ENCODE measurements at regions not wholly inside any gene's neighbourhood (a gene's known extent, or its start where the extent isn't known, plus 50 kb on each side); places are given as distances from the start of the nearest gene placed in this dataset.

GRCh38 chr2:219939647-219940046, 312.2 kb downstream of the SLC4A3 start:
- H3K79me2 ChIP-seq (ENCODE audit: control insufficient read depth, insufficient read depth, low read length) = no peaks in the 10 kb centered on the region
- H2AFZ ChIP-seq (ENCODE audit: low read depth, low read length) = no peak overlapping the region
- H3K4me1 ChIP-seq (replicated peaks in 1 of 2; ENCODE audit: control insufficient read depth in 2 of 2, insufficient read depth in 2 of 2, low read length in 2 of 2) = no peaks in the 10 kb centered on the region
- no peaks in the 10 kb centered on the region for H3K9me3 ChIP-seq (replicated peaks; ENCODE audit: control insufficient read depth, insufficient read depth, low read depth, low read length)
- H3K9ac ChIP-seq (ENCODE audit: insufficient read depth in 1 of 2, low read depth in 2 of 2, low read length in 2 of 2) = no peak overlapping the region
- ChIA-PET CTCF (ENCODE audit: low intra/inter-chr PET ratio) (no interaction called here), POLR2A (interaction anchor here (1.1 kb wide), 1 partner anchor 21 kb away, joined by 3 read pairs; no protein-coding TSS in a partner anchor)
- WGBS (ENCODE audit: insufficient coverage, low coverage, missing lambda C conversion rate) = no CpG with 5 or more reads among the region's 1 CpG
- no peak overlapping the region for H3K4me2 ChIP-seq (ENCODE audit: insufficient read depth, low read length)
- no peaks in the 10 kb centered on the region for H4K20me1 ChIP-seq (replicated peaks; ENCODE audit: control insufficient read depth, insufficient read depth, low read length)
- intact Hi-C loops (cut with micrococcal nuclease) = no loop called here
- no peaks in the 10 kb centered on the region for H3K36me3 ChIP-seq (ENCODE audit: control insufficient read depth, insufficient read depth, low read length)
- no peak overlapping the region for H3K4me3 ChIP-seq
- DNase-seq (ENCODE audit: extremely low read depth in 1 of 4, low spot score in 3 of 4) (no peak), ATAC-seq (no peak), FAIRE-seq (no peak)
- in situ Hi-C loops (cut with MboI) = no loop called here
- no peak overlapping the region for H3K27ac ChIP-seq (ENCODE audit: extremely low read depth, low read depth, low read length)
- no peak for TF ChIP-seq ID3 (CRISPR knock-in tag; IDR thresholded peaks at IDR 0.05)
- TF ChIP-seq ID3 (tag; IDR thresholded peaks at IDR 0.05) = no peak
- TF ChIP-seq ZNF41 (CRISPR knock-in tag; conservative IDR thresholded peaks at IDR 0.05) = no peak
- no peak for TF ChIP-seq HES1 (IDR thresholded peaks at IDR 0.05; ENCODE audit: low read depth)
- no peak for TF ChIP-seq PHB2 (IDR thresholded peaks at IDR 0.05; ENCODE audit: low read depth)
- no peak for TF ChIP-seq ZNF408 (CRISPR knock-in tag; IDR thresholded peaks at IDR 0.05; ENCODE audit: low read depth)
- TF ChIP-seq SMARCA5 (IDR thresholded peaks at IDR 0.05) = no peak
- no peak for TF ChIP-seq SAFB (IDR thresholded peaks at IDR 0.05; ENCODE audit: borderline replicate concordance, low read depth, low read length)
- no peak for TF ChIP-seq E2F5 (CRISPR knock-in tag; IDR thresholded peaks at IDR 0.05)
- no peak for TF ChIP-seq E2F4 (CRISPR knock-in tag; IDR thresholded peaks at IDR 0.05; ENCODE audit: low read depth)
- TF ChIP-seq MAFK (IDR thresholded peaks at IDR 0.05; ENCODE audit: low read length) = no peak
- no peak for TF ChIP-seq RHOXF2B (CRISPR knock-in tag; conservative IDR thresholded peaks at IDR 0.05)
- no peak for TF ChIP-seq IRF2 (CRISPR knock-in tag; IDR thresholded peaks at IDR 0.05)
- no peak for TF ChIP-seq MAFF (IDR thresholded peaks at IDR 0.05; ENCODE audit: low read length)
- TF ChIP-seq MEF2A (IDR thresholded peaks at IDR 0.05; ENCODE audit: control insufficient read depth, low read depth, low read length) = no peak
- no peak for TF ChIP-seq CREM (IDR thresholded peaks at IDR 0.05; ENCODE audit: low read depth)
- no peak for TF ChIP-seq FOXK1 (CRISPR knock-in tag; IDR thresholded peaks at IDR 0.05; ENCODE audit: borderline replicate concordance)
- TF ChIP-seq TSC22D4 (tag; IDR thresholded peaks at IDR 0.05) = no peak
- TF ChIP-seq ZNF212 (CRISPR knock-in tag; IDR thresholded peaks at IDR 0.05) = no peak
- no peak for TF ChIP-seq POLR2B (IDR thresholded peaks at IDR 0.05; ENCODE audit: low read depth, partially characterized antibody)
- H3K27me3 ChIP-seq (ENCODE audit: control insufficient read depth in 2 of 2, insufficient read depth in 2 of 2, low read length in 2 of 2) = no peaks in the 10 kb centered on the region
- no TSS peak for BruUV-seq (replicated peaks)
- H3K9me1 ChIP-seq (ENCODE audit: control insufficient read depth, insufficient read depth, low read length) = no peaks in the 10 kb centered on the region

Data from K562 (cell line).